ENCODE measurements at regions not wholly inside any gene's neighbourhood (a gene's known extent, or its start where the extent isn't known, plus 50 kb on each side); places are given as distances from the start of the nearest gene placed in this dataset.

DNA sequence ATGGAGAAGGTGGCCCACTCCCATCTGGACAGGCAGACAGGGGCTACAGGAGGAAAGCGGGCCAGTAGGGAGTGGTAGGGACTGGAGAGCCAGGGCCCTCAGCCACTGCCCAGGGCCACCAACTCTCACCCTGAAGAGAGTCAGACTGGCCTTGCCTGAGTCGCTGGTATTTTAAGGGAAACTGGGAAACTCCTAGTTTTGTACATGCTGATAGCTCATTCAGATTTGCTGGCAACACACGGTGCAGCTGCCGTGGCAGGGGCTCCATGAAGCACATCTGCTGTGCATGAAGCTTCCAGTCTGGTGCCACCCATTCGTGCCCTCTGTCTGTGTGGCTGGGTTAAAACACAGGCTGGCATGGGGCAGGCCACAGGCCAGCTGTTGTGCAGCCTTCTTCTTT, 137.3 kb upstream of the GLI2 start:
- H3K27me3 Mint-ChIP-seq (ENCODE audit: low read depth, unreplicated experiment) = peaks cover 56% of the 10 kb centered on the region
- H3K79me2 ChIP-seq (ENCODE audit: insufficient read depth, low read length) = no peaks in the 10 kb centered on the region
- H3K4me3 ChIP-seq (ENCODE audit: insufficient read depth, low read depth, low read length) = no peak overlapping the region
- peaks cover 2% of the 10 kb centered on the region for H3K27me3 ChIP-seq (ENCODE audit: insufficient read depth, low read length)
- H3K9me3 Mint-ChIP-seq (ENCODE audit: unreplicated experiment) = peaks cover 23% of the 10 kb centered on the region
- no peak for TF ChIP-seq EZH2 (IDR thresholded peaks at IDR 0.05; ENCODE audit: insufficient read depth, low read length)
- TF ChIP-seq, protein P1, sequence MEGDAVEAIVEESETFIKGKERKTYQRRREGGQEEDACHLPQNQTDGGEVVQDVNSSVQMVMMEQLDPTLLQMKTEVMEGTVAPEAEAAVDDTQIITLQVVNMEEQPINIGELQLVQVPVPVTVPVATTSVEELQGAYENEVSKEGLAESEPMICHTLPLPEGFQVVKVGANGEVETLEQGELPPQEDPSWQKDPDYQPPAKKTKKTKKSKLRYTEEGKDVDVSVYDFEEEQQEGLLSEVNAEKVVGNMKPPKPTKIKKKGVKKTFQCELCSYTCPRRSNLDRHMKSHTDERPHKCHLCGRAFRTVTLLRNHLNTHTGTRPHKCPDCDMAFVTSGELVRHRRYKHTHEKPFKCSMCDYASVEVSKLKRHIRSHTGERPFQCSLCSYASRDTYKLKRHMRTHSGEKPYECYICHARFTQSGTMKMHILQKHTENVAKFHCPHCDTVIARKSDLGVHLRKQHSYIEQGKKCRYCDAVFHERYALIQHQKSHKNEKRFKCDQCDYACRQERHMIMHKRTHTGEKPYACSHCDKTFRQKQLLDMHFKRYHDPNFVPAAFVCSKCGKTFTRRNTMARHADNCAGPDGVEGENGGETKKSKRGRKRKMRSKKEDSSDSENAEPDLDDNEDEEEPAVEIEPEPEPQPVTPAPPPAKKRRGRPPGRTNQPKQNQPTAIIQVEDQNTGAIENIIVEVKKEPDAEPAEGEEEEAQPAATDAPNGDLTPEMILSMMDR (IDR thresholded peaks at IDR 0.05; ENCODE audit: insufficient read depth, low read depth, low read length) = no peak
- H3K4me1 ChIP-seq (ENCODE audit: insufficient read depth, low read length) = peaks cover 7% of the 10 kb centered on the region
- H3K27ac Mint-ChIP-seq (ENCODE audit: unreplicated experiment) = no peak overlapping the region
- FAIRE-seq (no peak), DNase-seq (ENCODE audit: low read depth) (no peak)
- H3K27ac ChIP-seq (ENCODE audit: low read depth, low read length) = no peak overlapping the region
- no peaks in the 10 kb centered on the region for H3K9me3 ChIP-seq (ENCODE audit: insufficient read depth, low read depth, low read length)
- H3K36me3 Mint-ChIP-seq (ENCODE audit: low read depth, unreplicated experiment) = no peaks in the 10 kb centered on the region
- no peaks in the 10 kb centered on the region for H3K36me3 ChIP-seq (ENCODE audit: insufficient read depth, low read length)
- H3K4me1 Mint-ChIP-seq (ENCODE audit: low read depth, unreplicated experiment) = no peaks in the 10 kb centered on the region
- H3K4me2 ChIP-seq (ENCODE audit: low read length) = no peak overlapping the region
- no peak overlapping the region for H3K4me3 Mint-ChIP-seq (ENCODE audit: unreplicated experiment)
- no peaks in the 10 kb centered on the region for H4K20me1 ChIP-seq (ENCODE audit: insufficient read depth, low read length)
- no peak overlapping the region for H3K9ac ChIP-seq (ENCODE audit: low read length)
- H2AFZ ChIP-seq (ENCODE audit: low read depth, low read length) = no peak overlapping the region

DNA sequence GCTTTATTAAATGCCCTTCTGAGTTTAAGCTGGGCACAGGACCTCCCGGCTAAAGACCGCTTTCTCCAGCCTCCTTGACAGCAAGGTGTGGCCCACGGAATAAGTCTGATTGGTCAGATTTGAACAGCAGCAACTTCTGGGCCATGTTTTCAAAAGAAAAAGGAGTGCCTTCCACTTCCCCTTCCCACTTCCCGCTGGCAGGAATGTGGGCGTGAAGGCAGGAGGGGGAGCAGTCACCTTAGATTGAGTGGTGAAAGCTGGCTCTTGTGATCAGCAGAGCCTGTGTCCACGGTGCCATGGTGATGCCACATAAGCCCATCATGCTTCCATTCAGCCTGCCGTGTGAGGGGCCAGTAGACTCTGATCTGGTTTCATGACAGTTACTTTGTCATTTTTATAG, 136.6 kb upstream of the GLI2 start:
- Mint-ChIP-seq H3K9me3 (ENCODE audit: unreplicated experiment) (peaks cover 25% of the 10 kb centered on the region), H3K4me3 (ENCODE audit: unreplicated experiment) (no peak overlapping the region), H3K27ac (ENCODE audit: unreplicated experiment) (no peak overlapping the region), H3K4me1 (ENCODE audit: low read depth, unreplicated experiment) (no peaks in the 10 kb centered on the region), H3K27me3 (ENCODE audit: low read depth, unreplicated experiment) (peaks cover 49% of the 10 kb centered on the region), H3K36me3 (ENCODE audit: low read depth, unreplicated experiment) (no peaks in the 10 kb centered on the region)
- H4K20me1 ChIP-seq (ENCODE audit: insufficient read depth, low read length) = no peaks in the 10 kb centered on the region
- H3K4me2 ChIP-seq (ENCODE audit: low read length) = no peak overlapping the region
- no peaks in the 10 kb centered on the region for H3K79me2 ChIP-seq (ENCODE audit: insufficient read depth, low read length)
- H3K9me3 ChIP-seq (ENCODE audit: insufficient read depth, low read depth, low read length) = no peaks in the 10 kb centered on the region
- peaks cover 7% of the 10 kb centered on the region for H3K4me1 ChIP-seq (ENCODE audit: insufficient read depth, low read length)
- DNase-seq (ENCODE audit: low read depth) (no peak), FAIRE-seq (no peak)
- no peak overlapping the region for H3K4me3 ChIP-seq (ENCODE audit: insufficient read depth, low read depth, low read length)
- H3K9ac ChIP-seq (ENCODE audit: low read length) = no peak overlapping the region
- TF ChIP-seq, protein P1 (IDR thresholded peaks at IDR 0.05; ENCODE audit: insufficient read depth, low read depth, low read length) = no peak
- no peak for TF ChIP-seq EZH2 (IDR thresholded peaks at IDR 0.05; ENCODE audit: insufficient read depth, low read length)
- H2AFZ ChIP-seq (ENCODE audit: low read depth, low read length) = no peak overlapping the region
- no peaks in the 10 kb centered on the region for H3K27me3 ChIP-seq (ENCODE audit: insufficient read depth, low read length)
- H3K27ac ChIP-seq (ENCODE audit: low read depth, low read length) = no peak overlapping the region
- H3K36me3 ChIP-seq (ENCODE audit: insufficient read depth, low read length) = no peaks in the 10 kb centered on the region

DNA sequence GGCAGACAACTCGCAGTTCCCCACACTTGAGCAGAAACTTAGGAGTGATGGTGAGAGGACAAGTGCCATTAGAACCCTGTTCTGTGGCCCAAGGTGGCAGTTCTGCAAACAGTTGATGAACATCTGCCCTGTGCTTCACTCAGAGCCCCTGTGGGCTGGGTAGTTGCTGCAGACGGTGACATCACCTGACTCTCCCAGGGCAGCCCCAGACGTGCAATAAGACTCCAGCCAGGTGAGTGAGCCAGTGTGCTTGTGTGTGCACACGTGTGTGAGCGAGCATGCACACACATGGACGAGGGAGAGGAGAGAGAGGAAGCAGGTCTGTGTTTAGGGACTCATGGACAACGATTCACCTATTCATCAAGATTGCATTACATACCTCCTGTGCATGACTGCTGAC, 136.0 kb upstream of the GLI2 start:
- Histone ChIP-seq H3K4me3 (ENCODE audit: insufficient read depth, low read depth, low read length) (no peak overlapping the region), H3K36me3 (ENCODE audit: insufficient read depth, low read length) (no peaks in the 10 kb centered on the region), H3K4me2 (ENCODE audit: low read length) (no peak overlapping the region), H3K9me3 (ENCODE audit: insufficient read depth, low read depth, low read length) (no peaks in the 10 kb centered on the region), H3K27ac (ENCODE audit: low read depth, low read length) (no peak overlapping the region), H3K9ac (ENCODE audit: low read length) (no peak overlapping the region), H3K27me3 (ENCODE audit: insufficient read depth, low read length) (no peaks in the 10 kb centered on the region), H3K79me2 (ENCODE audit: insufficient read depth, low read length) (no peaks in the 10 kb centered on the region), H2AFZ (ENCODE audit: low read depth, low read length) (no peak overlapping the region), H3K4me1 (ENCODE audit: insufficient read depth, low read length) (peaks cover 7% of the 10 kb centered on the region), H4K20me1 (ENCODE audit: insufficient read depth, low read length) (no peaks in the 10 kb centered on the region)
- peaks cover 24% of the 10 kb centered on the region for H3K9me3 Mint-ChIP-seq (ENCODE audit: unreplicated experiment)
- H3K4me3 Mint-ChIP-seq (ENCODE audit: unreplicated experiment) = no peak overlapping the region
- TF ChIP-seq, protein P1 (IDR thresholded peaks at IDR 0.05; ENCODE audit: insufficient read depth, low read depth, low read length) = no peak
- TF ChIP-seq EZH2 (IDR thresholded peaks at IDR 0.05; ENCODE audit: insufficient read depth, low read length) = no peak
- H3K36me3 Mint-ChIP-seq (ENCODE audit: low read depth, unreplicated experiment) = no peaks in the 10 kb centered on the region
- peaks cover 43% of the 10 kb centered on the region for H3K27me3 Mint-ChIP-seq (ENCODE audit: low read depth, unreplicated experiment)
- H3K4me1 Mint-ChIP-seq (ENCODE audit: low read depth, unreplicated experiment) = no peaks in the 10 kb centered on the region
- no peak for DNase-seq (ENCODE audit: low read depth)
- no peak for FAIRE-seq
- H3K27ac Mint-ChIP-seq (ENCODE audit: unreplicated experiment) = no peak overlapping the region

All from astrocyte (in vitro differentiated cells and primary cell).